Lower leg skin (tissue), 4 donors: ENCODE measurements at regions not wholly inside any gene's neighbourhood (a gene's known extent, or its start where the extent isn't known, plus 50 kb on each side); places are given as distances from the start of the nearest gene placed in this dataset.

Experiments used
- DNase-seq, 2 donors: peaks; one replicate each; pipeline ENCODE4 v3.0.0-alpha.2; 2019; ENCODE audit warnings: low spot score in 2 of 2
- H3K4me3 ChIP-seq: fragments of 200-600 bp; sonication (generic); 2 replicates; pipeline ENCODE4 v1.5.1; 2017; ENCODE audit warnings: mild to moderate bottlenecking, low read depth; ENCODE audit not compliant: poor library complexity, severe bottlenecking
- POLR2A ChIP-seq, 2 donors: fragments of 450-650 bp; IDR thresholded peaks; one replicate each; pipeline ENCODE4 v1.6.1; 2016 to 2017; ENCODE audit warnings: antibody characterized with exemption in 2 of 2, mild to moderate bottlenecking in 1 of 2, moderate library complexity in 1 of 2
- WGBS, 2 donors: methylation state at CpG; one replicate each; pipeline ENCODE4 v1.1.5; 2018; 5-methylcytosine and 5-hydroxymethylcytosine counted together
- intact Hi-C: fragments of 100-400 bp; cut with DNase I; formaldehyde crosslinking; loops from one replicate; pipeline ENCODE4 v1.15.0; 2023; ENCODE audit warnings: low total_unique reads
- TF ChIP-seq, protein P1 (sequence below), 3 donors: fragments of 450-650 bp; IDR thresholded peaks; one replicate each; pipeline ENCODE4 v1.5.1; 2016; ENCODE audit warnings: antibody characterized with exemption in 3 of 3, mild to moderate bottlenecking in 3 of 3, moderate library complexity in 2 of 3

DNA sequence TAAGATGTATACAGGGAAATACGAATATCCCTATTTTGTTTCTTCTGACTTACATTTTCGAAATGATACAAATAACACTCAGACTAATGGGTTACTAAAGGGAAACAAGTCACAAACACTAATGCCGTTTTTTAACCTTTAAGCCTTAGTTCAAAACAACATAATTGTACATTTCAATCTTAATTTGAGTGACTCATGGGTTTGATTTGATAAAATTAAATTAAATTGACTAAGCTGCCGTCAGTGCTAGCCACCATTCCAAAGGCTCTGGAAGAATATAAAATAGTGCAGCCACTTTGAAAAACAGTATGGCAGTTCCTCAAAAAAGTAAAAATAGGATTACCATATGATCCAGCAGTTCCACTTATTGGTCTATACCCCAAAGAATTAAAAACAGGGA is 133.8 kb upstream of the NT5C1B start:
- 92 to 94% methylated on average over 4 of the region's 4 CpGs for WGBS, 2 donors

DNA sequence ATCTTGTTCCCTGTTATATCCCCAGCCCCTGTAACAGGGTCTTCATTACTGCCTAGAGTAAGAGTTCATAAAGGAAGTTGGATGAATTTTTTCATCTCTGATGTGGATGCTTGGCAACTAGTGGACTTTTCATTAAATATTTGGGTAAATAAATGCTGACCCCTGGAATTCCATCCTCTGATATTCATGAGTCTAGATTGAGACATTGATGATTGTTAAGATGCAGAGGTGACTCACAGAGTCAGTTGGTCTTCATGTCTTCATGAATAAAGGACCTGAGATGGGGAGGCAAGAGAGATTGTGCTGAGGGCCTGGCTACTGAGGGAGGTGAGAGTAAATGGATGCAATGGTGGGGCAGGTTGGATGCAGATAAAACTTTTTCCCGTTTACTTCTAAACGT is 132.7 kb upstream of the NT5C1B start:
- WGBS, 2 donors: 88 to 98% methylated on average over 2 of the region's 2 CpGs
- intact Hi-C loops: no loop called here
- no peak overlapping the region for H3K4me3 ChIP-seq
- no peak for TF ChIP-seq POLR2A (IDR thresholded peaks at IDR 0.05)
- TF ChIP-seq, protein P1, sequence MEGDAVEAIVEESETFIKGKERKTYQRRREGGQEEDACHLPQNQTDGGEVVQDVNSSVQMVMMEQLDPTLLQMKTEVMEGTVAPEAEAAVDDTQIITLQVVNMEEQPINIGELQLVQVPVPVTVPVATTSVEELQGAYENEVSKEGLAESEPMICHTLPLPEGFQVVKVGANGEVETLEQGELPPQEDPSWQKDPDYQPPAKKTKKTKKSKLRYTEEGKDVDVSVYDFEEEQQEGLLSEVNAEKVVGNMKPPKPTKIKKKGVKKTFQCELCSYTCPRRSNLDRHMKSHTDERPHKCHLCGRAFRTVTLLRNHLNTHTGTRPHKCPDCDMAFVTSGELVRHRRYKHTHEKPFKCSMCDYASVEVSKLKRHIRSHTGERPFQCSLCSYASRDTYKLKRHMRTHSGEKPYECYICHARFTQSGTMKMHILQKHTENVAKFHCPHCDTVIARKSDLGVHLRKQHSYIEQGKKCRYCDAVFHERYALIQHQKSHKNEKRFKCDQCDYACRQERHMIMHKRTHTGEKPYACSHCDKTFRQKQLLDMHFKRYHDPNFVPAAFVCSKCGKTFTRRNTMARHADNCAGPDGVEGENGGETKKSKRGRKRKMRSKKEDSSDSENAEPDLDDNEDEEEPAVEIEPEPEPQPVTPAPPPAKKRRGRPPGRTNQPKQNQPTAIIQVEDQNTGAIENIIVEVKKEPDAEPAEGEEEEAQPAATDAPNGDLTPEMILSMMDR (IDR thresholded peaks at IDR 0.05): no peak
- DNase-seq: no peak

More for the DNA sequence above, 133.8 kb upstream of the NT5C1B start:
- H3K4me3 ChIP-seq: no peak overlapping the region
- intact Hi-C loops: no loop called here
- TF ChIP-seq POLR2A (IDR thresholded peaks at IDR 0.05): no peak
- TF ChIP-seq, protein P1 (IDR thresholded peaks at IDR 0.05): no peak
- DNase-seq: no peak

DNA sequence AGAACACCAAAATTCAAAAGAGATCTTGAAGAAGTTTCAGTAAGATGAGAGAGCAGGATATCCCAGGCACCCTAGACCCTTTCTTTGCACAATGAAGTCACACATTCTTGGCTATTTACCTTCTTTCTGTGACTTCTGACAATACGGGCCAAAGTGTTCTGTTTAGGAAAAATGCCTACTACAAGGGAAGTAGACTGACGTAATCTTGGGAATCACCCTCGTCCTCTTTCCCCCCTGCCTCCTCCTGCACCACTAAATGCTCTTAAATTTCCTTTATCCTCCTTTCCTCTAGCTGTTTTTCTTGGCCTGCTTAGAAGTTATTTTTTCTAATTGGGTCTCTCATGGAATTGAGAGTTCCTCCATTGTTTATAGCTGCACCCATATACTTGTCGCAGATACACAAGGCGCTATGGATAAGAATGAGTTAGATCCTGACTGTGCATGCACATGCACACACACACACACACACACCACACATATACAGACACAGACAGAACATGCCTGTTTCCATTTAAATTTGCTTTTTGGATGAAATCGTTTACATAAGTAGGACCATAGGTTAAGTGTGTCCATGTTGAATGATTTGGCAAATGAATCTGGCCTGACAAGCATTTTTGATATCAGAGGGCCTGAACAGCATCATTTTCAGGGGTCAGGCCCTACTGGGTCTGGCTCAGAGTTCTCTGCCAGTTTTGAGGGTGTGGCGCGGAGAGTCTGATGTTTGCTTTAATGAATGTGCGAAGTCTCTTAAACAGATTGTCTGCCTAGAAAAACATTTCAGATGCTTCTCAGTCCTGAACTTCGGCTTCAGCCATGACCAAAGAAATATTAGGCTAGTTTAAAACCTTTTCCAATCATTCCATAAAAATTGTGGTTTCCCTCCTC is 131.9 kb upstream of the NT5C1B start:
- intact Hi-C loops: no loop called here
- no peak overlapping the region for H3K4me3 ChIP-seq
- DNase-seq: no peak
- TF ChIP-seq POLR2A (IDR thresholded peaks at IDR 0.05): no peak
- TF ChIP-seq, protein P1 (IDR thresholded peaks at IDR 0.05): no peak
- 70 to 79% methylated on average over 10 of the region's 10 CpGs for WGBS, 2 donors

DNA sequence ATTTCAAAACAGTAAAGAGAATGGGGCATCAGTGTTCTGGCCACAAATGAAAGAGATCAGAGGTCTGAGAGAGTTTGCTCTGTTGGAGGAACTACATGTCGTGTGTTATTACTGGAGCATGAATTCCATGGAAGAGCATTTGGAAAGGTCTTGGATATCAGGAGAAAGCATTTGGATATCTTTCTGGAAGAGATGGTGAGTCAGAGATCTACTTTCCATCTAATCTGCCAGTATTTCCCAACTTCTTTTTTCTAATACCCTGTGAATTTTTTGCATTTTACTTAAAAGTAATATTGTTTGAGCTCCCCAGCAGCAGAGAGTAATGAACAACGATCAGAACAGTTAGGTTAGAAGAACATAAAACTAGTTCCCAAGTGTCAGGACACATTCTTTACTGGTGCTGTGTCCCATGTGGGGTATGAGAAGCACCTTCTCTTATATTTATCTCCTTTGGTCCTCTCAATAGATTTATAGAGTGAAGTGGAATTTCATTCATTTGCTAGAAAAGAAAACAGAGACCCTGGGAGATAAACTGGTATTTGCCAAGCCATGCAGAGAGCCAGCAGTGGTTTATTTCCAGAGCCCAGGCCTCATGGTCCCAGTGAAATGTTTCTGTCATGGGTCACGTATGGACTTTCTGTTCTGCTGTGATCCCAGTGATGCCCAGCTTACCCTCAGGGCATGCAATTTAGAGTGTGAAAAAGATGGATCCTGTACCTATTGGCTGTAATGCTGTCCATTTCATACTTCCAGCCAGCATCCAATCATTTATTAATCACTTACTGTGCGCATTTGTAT is 130.8 kb upstream of the NT5C1B start:
- WGBS, 2 donors: 77 to 81% methylated on average over 4 of the region's 4 CpGs
- no peak overlapping the region for H3K4me3 ChIP-seq
- TF ChIP-seq, protein P1 (IDR thresholded peaks at IDR 0.05): no peak
- no peak for TF ChIP-seq POLR2A (IDR thresholded peaks at IDR 0.05)
- no peak for DNase-seq
- intact Hi-C loops: no loop called here

DNA sequence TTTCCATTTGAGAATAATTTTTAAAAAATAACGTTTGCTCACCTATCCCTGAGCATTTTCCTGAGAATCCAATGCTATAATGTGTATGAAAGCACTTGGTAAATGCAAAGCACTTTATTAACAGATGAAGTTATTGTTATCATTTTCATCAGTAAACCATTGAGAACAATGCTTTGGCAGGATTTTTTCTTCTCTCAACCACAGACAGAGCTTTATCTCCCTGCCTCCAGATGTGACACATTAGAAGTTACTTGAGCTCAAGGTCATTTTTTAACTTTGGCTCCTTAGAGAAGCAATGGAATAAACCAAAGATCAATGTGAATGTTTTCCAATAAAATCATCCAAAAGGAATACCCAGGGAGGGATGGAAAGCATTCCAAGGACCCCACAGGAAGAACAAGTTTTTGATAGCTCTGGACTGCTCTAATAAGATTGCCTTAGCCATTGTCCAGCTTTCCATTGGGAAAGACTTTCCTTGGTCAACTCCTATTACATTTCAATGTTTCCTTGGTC is 118.9 kb upstream of the NT5C1B start:
- 0 to 48% methylated on average over 1 of the region's 1 CpG for WGBS, 2 donors
- no peak for TF ChIP-seq POLR2A (IDR thresholded peaks at IDR 0.05)
- TF ChIP-seq, protein P1 (IDR thresholded peaks at IDR 0.05): no peak

More for the DNA sequence above, 118.9 kb upstream of the NT5C1B start:
- H3K4me3 ChIP-seq: no peak overlapping the region
- intact Hi-C loops: no loop called here
- DNase-seq: no peak
